HuH-7.5 (cell line): ENCODE measurements at regions not wholly inside any gene's neighbourhood (a gene's known extent, or its start where the extent isn't known, plus 50 kb on each side); places are given as distances from the start of the nearest gene placed in this dataset.
"Not testable (repeated sequence)": the region's sequence is repeated elsewhere in the genome, so short reads cannot be mapped to it uniquely, and the experiment has no call there.

Experiments used
- DNase-seq: peaks from one replicate; pipeline ENCODE4 v3.0.0; 2011; ENCODE audit warnings: low spot score

DNA sequence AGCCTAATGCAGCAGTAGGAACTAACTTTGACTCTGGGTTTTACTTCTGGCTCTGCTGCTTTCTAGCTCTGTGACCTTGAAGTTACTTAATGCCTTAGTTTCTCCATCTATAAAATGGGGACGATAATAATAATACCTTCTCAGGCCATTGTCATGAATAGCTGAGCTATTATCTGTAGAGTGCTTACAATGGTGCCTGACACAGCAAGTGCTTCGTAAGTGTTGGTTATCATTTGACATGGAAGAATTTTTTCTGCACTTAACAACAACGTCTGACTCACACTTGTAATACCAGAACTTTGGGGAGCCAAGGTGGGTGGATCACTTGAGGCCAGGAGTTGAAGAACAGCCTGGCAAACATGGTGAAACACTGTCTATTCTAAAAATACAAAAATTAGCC is 140.5 kb downstream of the ARL4A start:
- DNase-seq: no peak

DNA sequence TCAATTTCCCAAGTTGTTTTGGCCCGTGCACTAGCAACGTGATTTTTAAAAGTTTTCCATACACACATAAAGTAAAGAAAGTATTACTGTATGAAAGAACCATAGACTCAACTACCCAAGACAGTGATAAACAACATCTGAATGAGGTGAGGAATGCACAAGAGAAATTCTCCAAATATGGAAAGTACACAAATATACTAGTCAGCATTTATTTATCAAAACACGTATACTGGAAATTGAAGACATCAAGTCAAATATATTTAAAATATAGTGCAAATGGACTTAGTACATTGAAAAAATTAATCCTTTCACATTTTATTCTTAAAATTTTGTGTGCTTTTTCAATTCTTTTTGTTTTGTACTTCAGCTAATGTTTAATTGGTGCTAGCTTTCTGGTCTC is 143.6 kb downstream of the ARL4A start:
- no peak for DNase-seq

DNA sequence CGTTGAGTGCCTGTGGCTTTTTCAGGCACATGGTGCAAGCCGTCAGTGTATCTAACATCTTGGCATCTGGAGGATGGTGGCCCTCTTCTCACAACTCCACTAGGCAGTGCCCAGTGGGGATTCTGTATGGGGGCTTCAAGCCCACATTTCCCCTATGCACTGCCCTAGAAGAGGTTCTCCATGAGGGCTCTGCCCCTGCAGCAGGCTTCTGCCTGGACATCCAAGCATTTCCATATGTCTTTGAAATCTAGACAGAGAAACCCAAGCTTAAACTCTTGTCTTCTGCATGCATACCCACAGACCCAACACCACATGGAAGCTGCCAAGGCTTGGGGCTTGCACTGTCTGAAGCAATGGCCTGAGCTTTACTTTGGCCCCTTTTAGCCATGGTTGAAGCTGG is 146.4 kb downstream of the ARL4A start:
- DNase-seq: no peak

DNA sequence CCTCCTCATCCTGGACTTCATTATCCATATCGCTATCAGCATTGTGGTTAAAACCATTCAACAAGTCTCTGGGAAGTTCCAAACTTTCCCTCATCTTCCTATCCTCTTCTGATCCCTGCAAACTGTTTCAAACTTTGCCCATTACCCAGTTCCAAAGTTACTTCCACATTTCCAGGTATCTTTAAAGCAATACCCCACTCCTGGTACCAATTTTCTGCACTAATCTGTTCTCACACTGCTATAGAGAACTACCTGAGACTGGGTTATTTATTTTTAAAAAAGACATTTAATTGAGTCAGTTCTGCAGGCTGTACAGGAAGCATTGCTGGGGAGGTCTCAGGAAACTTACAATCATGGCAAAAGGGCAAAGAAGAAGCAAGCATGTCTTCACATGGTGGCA is 147.3 kb downstream of the ARL4A start:
- no peak for DNase-seq

DNA sequence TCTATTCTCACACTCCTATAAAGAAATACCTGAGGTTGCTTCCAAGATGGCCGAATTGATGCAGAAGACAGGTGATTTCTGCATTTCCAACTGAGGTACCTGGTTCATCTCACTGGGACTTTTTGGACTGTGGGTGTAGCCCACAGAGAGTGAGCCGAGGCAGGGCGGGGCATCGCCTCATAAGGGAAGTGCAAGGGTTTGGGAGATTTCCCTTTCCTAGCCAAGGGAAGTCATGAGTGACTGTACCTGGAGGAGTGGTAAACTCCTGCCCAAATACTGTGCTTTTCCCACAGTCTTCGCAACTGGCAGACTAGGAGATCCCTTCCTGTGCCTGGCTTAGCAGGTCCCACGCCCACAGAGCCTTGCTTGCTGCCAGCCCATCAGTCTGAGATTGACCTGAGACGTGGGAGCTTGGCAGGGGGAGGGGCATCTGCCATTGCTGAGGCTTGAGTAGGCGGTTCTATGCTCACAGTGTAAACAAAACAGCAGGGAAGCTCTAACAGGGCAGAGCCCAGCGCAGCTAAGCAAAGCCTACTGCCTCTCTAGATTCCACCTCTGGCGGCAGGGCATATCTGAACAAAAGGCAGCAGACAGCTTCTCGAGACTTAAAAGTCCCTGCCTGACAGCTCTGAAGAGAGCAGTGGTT is 152.2 kb downstream of the ARL4A start:
- DNase-seq: no peak

DNA sequence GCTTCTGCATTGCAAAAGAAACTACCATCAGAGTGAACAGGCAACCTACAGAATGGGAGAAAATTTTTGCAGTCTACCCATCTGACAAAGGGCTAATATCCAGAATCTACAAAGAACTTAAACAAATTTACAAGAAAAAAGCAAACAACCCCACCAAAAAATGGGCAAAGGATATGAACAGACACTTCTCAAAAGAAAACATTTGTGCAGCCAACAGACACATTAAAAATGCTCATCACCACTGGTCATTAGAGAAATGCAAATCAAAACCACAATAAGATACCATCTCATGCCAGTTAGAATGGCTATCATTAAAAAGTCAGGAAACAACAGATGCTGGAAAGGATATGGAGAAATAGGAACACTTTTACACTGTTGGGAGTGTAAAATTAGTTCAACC is 157.3 kb downstream of the ARL4A start:
- DNase-seq: not testable (repeated sequence)

DNA sequence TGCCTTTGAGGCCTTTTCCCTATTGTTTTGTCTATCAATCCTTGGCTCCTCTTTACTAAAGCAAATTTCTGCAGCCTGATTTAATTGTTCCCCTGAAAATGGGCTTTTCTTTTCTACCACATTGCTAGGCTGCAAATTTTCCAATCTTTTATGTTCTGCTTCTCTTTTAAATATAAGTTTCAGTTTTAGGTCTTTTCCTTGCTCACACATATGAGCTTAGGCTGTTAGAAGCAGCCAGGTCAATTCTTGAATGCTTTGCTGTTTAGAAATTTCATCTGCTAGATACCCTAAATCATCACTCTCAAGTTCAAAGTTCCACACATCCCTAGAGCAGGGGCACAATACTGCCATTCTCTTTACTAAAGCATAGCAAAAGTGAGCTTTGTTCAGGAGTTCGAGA is 159.6 kb downstream of the ARL4A start:
- DNase-seq: no peak

DNA sequence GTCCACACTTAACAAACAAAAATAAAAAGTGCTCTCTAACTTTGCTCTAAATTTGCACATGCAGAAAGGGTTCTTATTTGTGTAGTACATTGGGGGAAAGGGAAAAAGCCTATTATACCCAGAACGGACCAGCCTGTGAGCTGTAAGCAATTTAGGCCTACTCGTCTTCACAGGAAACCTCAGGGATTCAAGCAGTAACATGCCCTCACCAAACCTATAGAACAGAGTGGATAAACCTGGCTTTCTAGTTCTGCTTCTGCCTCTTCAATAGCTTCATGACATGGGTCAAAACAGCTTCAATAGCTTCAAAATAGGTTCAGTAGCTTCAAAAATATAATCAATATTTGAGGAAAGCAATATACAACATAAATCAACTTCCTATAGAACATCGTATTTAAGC is 163.7 kb downstream of the ARL4A start:
- no peak for DNase-seq

DNA sequence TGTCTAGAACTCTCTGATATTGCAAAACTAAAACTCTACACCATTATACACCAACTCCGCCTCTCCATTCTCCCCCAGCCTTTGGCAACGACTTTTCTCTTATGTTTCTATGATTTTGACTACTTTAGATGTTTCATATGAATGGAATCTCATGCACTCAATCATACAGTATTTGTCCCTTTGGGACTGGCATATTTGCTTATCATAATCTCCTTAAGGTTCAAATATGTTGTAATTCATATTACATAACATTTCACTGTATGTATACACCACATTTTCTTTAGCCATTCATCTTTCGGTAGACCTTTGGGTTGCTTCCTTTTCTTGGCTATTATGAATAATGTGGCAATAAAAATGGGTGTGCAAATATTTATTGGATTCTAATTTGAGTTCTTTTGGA is 164.4 kb downstream of the ARL4A start:
- no peak for DNase-seq

DNA sequence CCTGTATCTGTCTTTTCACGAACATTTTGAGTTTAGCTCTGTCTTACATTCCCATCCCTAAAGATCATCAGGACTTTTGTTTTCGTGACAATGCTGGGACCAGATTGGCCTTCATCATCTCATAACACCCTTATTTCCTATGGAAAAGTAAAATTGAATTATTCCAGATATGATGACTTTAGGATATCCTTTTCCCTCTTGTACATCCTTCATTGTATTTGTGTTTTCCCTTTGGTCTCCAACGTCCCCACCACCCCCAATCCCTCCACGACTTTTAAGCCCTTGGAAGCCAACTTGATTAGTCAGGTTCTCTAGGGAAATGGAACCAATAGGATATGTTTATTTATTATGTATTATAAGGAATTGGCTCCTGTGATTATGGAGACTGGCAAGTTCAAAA is 167.6 kb downstream of the ARL4A start:
- DNase-seq: no peak

DNA sequence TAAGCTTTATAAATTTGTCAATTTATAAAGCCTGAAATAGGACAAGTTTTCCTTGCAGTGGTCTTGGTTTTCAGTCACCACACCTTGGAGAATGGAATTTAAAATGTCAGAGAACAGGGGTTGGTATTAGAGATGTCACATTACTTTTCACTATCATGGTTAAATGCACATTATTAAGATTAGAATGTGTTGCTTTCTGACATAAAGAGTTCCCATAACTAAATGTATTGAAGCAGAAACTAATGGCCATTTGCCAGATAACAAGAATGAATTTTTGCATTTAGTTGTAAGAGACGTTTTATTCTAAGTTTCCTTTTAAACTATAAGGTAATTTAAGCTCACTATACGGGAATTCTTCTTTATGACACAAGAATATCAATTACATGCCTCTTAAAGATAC is 172.3 kb downstream of the ARL4A start:
- DNase-seq: no peak

DNA sequence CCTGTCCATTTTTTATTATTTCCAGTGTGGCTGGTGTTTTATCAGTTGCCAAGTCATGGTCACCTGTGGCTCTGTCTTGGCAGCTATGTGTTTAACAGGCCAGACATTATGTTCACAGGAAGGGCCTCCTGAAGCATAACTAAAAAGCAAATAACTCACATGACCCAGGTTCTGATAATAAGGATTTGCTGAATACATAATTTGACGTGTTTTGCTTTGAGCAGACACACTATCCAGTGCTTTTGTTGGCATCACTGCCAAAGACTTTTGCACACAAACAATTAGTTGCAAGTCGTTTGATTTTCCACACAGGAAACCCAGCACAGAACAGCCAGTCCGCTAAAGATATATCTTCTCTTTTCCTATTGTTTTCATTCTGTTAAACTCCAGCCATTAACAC is 173.6 kb downstream of the ARL4A start:
- no peak for DNase-seq

DNA sequence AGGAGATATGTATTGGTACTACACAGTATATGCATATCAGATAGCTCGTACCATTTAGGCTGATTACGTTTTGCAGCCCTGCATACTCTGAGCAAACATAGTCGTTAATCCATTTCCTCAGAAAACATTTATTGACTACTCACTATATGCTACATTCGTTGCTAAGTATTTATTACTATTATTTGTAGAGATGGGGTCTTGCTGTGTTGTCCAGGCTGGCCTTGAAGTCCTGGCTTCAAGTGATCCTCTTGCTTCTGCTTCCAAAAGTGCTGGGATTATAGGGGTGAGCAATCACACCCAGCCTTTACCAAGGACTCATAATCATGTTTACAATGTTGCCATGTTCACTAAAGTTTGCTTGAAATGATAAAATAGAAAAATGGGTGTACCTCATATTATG is 174.7 kb downstream of the ARL4A start:
- no peak for DNase-seq

DNA sequence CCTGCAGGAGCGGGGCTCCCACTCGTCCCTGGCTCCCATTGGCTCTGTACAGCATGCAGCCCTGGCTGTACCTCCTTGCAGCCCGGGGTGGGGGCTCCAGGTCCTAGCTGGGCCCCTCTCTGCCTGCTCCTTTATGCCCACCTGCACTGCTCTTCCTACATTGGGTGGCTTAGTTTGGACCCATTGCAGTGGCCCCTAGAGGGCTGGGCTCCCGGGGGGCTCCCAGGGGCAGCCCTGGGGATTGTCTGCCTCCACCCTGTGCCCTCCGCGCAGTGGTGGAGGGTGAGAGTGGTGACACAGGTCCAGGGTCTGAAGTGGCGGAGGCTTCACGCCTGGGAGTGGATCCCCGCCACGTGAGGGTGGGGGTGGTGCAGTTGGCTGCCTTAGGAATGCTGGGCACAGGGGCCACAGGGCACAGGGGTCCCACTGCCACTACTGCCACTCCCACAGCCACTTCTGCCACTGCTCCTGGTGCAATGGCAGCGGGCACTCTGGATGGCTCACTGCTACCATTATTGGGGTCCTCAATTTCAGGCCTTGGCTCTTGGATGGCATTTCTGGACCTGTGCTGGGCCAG is 177.1 kb downstream of the ARL4A start:
- no peak for DNase-seq

DNA sequence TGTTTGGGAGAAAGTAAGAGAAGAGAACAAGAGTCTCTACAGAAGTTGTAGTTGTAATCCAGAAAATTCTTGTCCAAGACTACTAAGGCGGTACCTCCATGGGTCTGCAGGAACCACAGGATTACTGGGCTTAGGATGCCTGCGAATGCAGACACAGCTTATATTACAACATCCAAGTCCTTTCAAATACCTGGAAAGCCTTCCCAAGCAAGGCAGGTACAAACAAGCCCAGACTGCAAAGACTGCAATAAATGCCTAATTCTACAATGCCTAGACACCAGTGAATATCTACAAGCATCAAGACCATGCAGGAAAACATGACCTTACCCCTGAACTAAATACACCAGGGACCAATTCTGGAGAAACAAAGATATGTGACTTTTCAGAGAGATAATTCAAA is 178.2 kb downstream of the ARL4A start:
- no peak for DNase-seq

DNA sequence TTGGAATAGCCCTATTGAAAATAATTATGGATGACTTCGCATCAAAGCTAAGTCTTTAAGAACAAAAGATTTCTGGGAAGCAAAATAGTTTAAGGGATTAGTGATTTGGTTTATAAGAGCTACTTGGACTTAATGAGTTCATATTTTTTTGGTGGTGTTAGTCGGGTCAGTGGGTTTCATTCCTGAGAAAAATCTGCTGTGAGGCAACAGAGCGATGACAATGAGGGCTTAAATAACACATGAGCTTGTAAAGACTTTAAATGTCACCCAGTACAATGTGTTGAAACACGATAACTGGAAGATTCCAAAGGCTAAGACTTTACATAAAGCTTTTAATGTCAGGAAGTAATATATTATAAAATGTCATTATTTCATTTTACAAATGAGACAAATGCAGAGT is 178.8 kb downstream of the ARL4A start:
- DNase-seq: no peak

DNA sequence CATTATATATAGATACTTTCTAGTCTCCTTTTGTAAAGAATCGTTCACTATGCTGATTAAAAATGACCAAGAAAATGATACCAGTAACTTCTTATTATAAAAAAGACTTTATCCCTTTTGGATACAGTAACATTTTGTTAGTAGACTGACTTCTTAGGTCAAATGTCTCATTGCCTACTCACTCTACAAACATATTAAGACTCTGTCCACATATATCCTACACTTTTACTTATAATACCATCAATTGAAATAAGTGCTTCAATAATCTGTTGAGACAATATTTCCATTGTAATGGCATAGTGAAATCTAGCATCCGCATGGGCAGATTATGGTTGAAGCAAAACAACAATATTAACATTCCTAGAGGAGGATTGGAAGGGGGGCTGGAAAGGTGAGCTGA is 180.6 kb downstream of the ARL4A start:
- no peak for DNase-seq

DNA sequence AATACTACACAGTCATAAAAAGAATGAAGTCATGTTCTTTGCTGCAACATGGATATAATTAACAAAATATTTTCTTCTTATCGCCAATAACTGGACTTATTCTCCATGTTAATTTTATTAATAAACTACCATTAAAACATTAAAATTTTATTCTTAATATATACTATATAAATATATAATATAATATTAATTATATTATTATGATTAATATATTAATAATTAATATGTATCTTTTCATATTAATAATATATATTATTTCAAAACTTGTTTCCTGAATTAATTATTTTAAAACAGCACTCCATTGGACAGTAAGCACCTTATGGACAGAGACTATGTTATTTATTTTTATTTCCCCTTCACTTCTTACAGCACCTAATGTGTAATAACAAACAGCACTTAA is 182.8 kb downstream of the ARL4A start:
- no peak for DNase-seq

DNA sequence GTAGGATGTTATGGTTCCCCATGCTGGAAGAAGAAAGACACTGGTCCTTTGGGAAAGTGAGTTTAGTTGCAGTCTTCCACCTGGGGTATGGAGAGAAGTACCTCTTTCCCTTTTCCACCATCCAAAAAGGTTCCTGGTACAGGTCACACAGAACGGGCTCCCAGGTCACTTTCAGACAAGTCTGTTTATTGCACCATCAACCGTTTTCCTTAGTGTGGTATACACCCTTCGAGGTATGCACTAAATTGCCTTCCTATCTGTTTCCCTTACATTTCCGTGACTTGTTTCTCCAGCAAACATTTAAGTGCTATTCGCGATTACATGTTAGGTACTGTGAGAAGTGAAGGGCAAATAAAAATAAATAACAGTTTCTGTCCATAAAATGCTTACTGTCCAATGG is 185.1 kb downstream of the ARL4A start:
- no peak for DNase-seq

DNA sequence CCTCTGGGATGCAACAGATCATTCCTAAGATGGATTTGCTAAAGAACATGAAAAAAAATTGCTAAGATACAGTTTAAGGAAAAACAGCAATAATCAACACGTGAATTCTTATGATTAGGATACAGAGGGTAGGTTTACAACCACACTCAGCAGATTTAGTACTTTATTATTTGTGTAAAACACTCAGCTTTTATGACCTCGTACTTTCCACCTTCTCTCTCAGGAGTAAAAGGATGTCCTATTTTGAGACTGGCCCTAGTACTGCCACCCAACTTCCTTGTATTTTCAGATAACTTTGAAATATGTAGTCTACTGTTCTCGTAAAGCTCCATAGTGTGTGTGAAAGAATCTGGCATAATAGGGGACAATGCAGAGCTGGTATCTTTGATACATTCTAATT is 186.1 kb downstream of the ARL4A start:
- DNase-seq: no peak

DNA sequence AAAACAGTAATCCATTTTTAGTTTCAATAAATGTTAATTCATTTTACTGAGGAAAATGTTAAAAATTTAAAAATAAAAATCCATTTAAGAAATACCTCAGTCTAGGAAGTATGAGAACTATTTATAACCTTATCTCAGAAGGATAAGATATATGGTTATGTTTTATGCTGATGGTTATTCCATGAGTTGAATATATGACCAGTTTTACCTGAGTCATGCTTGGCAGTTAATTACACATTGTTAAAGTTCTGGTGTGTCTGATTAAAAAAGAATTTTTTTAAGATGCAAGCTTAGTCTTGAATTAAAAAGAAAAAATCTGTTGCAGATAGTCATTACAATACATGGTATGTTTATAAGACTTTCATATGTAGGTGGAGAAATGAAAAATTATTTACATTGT is 191.7 kb downstream of the ARL4A start:
- no peak for DNase-seq

DNA sequence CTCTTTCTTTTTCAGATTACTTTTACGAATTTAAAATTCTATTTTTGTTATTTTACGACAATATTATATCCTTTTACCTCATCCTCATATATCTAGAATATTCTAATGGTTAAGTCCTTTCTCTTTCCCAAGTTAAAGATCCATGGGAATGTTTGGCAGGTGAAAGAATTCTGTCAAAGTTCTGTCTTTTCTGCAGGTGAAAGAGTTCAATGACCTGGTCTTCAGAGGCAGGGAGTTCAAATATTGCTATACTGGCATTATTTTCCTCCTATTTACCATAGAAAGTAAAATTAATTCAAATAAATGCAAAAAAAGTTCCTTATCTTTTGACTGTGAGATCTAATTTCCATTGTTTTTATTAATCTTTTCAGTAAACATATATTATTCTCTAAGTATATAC is 194.3 kb downstream of the ARL4A start:
- no peak for DNase-seq

DNA sequence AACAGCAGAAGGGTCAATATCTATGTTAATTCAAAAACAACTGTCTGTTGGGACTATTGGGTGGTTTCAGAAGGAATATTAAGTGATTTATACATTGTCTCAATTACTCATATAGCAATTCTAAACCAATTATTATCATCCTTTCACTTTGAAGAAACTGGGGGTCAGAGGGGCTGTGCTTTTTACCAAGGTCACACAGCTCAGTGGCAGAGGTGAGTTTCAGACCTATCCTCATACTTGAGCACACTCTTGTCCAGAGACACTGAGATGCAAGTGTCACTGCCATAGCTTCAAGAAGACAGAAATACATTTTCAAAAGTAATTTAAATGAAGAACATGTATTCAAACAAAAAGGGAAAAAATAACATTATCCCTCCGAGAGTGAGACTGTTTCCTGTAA is 195.3 kb downstream of the ARL4A start:
- no peak for DNase-seq

DNA sequence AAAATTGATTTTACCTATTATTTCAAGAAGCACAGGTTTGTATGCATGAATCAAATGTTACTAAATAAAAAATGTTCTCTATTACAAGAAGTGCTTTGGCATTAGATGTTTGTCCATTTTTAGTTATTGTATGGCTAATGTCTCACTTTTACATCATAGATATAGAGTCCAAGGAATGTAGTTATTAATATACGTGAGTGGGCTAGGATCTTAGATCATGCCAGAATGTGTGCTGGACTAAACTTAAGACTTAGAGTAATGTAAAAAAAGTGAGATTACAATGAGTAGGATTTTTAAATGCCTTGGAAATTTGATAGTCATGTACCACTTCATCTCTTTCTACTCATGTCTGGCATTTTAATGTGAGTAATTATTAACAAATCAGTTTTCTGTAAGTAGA is 196.6 kb downstream of the ARL4A start:
- no peak for DNase-seq
